Stomach (tissue), 8 donors: ENCODE measurements at regions not wholly inside any gene's neighbourhood (a gene's known extent, or its start where the extent isn't known, plus 50 kb on each side); places are given as distances from the start of the nearest gene placed in this dataset.
"Not testable (repeated sequence)": the region's sequence is repeated elsewhere in the genome, so short reads cannot be mapped to it uniquely, and the experiment has no call there.

Experiments
- DNase-seq, 2 donors: peaks; one replicate each; pipeline versions ENCODE4 v3.0.0 to v3.0.0-alpha.2; 2013 to 2019
- H3K27ac ChIP-seq, 5 donors: fragments of 200-600 bp in 4 of 5; sonication (generic) in 4 of 5; one replicate each; pipeline ENCODE4 v1.5.1; 2013 to 2019; ENCODE audit warnings: mild to moderate bottlenecking in 1 of 5, moderate library complexity in 1 of 5
- H3K27me3 ChIP-seq, 3 donors: fragments of 200-600 bp; sonication (generic); one replicate each; pipeline ENCODE4 v1.5.1; 2017 to 2019; ENCODE audit warnings: mixed run types in 1 of 3
- H3K36me3 ChIP-seq, 4 donors: fragments of 200-600 bp; sonication (generic); 1 replicate in 3 of 4; 2 replicates in 1 of 4; pipeline ENCODE4 v1.5.1; 2016 to 2019
- H3K4me1 ChIP-seq, 4 donors: fragments of 200-600 bp; sonication (generic); one replicate each; pipeline ENCODE4 v1.5.1; 2016 to 2019
- H3K4me3 ChIP-seq, 4 donors: fragments of 200-600 bp; sonication (generic) in 3 of 4; one replicate each; pipeline ENCODE4 v1.5.1; 2016 to 2019; ENCODE audit warnings: mild to moderate bottlenecking in 1 of 4
- H3K9me3 ChIP-seq, 4 donors: fragments of 200-600 bp; sonication (generic); one replicate each; pipeline ENCODE4 v1.5.1; 2016 to 2019
- CTCF ChIP-seq, 7 experiments: fragments of 450-650 bp in 4 of 7; fragments of 200-600 bp in 3 of 7; sonication (generic) in 3 of 7; IDR thresholded peaks; one replicate each; pipeline ENCODE4 v1.5.1; 2016 to 2019; ENCODE audit warnings: antibody characterized with exemption in 7 of 7, control low read depth in 2 of 7, mild to moderate bottlenecking in 1 of 7
- EP300 ChIP-seq: sonication (generic); formaldehyde crosslinking; IDR thresholded peaks from one replicate; pipeline ENCODE4 v1.6.1; 2017; ENCODE audit warnings: antibody characterized with exemption
- POLR2A ChIP-seq, 4 donors: fragments of 450-650 bp; IDR thresholded peaks; one replicate each; pipeline ENCODE4 v1.6.1; 2016; ENCODE audit warnings: antibody characterized with exemption in 4 of 4, control low read depth in 2 of 4, mild to moderate bottlenecking in 1 of 4, moderate library complexity in 1 of 4
- POLR2AphosphoS5 ChIP-seq, 3 donors: sonication (generic); formaldehyde crosslinking; IDR thresholded peaks; one replicate each; pipeline ENCODE4 v1.6.1; 2016; ENCODE audit warnings: antibody characterized with exemption in 3 of 3
- WGBS, 5 donors: extraction: QIAGEN DNeasy Blood & Tissue Kit in 3 of 5; methylation state at CpG; one replicate each; pipeline versions ENCODE4 v1.1.5 to v1.1.7; 2013 to 2018; 5-methylcytosine and 5-hydroxymethylcytosine counted together
- intact Hi-C: fragments of 100-400 bp; cut with DNase I; formaldehyde crosslinking; loops from one replicate; pipeline ENCODE4 v1.15.1; 2023; ENCODE audit warnings: low total_unique reads
- donor health status: healthy with polysubstance abuse.
- donor health status: Bipolar disorder and iron deficiency.
- donor health status: healthy.

GRCh38 chr16:29146266-29146665 is 161.4 kb downstream of the LAT start:
- intact Hi-C loops, result no loop called here
- Histone ChIP-seq H3K4me1 (peaks cover 0 to 5% (median 0%) of the 10 kb centered on the region in 4 donors), H3K36me3 (peaks cover 0 to 9% (median 2%) of the 10 kb centered on the region in 4 donors), H3K9me3 (no peaks in the 10 kb centered on the region), H3K4me3 (no peak overlapping the region), H3K27ac (no peak overlapping the region), H3K27me3 (no peaks in the 10 kb centered on the region)
- TF ChIP-seq EP300, result no peak
- TF ChIP-seq CTCF (IDR thresholded peaks at IDR 0.05), result no peak
- no peak for TF ChIP-seq POLR2AphosphoS5 (IDR thresholded peaks at IDR 0.05)
- no peak for TF ChIP-seq POLR2A (IDR thresholded peaks at IDR 0.05)
- DNase-seq, result no peak
- 86 to 93% (median 92%) methylated on average over 15 of the region's 15 CpGs for WGBS, 5 donors

DNA sequence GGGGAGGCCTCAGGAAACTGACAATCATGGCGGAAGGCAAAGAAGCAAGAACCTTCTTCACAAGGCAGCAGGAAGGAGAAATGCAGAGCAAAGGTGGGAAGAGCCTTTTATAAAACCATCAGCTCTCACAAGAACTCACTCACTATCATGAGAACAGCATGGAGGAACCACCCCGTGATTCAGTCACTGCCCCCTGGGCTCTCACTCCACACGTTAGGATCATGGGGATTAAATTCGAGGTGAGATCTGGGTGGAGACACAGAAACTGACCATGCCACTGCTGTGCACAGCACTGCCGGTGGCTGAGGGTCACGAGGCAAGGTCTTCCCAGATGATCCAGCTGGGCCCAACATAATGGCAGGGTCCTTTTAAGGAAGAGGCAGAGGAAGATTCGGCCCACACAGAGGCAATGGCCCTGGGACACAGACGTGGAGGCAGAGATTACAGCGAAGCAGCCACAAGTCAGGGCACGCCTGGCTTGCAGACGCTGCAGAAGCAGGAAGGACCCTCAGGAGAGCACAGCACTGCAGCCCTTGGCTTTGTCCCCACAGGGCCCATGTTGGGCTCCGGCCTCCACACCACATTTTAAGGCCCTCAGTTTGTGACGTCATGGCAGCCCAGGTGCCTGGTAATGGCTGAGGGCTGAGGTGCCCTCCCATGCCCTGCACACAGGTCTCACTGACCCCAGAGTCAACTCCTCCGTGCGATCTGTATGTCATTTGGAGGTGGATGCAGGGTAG is 160.8 kb downstream of the LAT start:
- DNase-seq, H3K27ac ChIP-seq, H3K9me3 ChIP-seq, H3K4me1 ChIP-seq, H3K27me3 ChIP-seq, H3K36me3 ChIP-seq, intact Hi-C loops, H3K4me3 ChIP-seq: not testable (repeated sequence)
- WGBS, 5 donors, result 89 to 95% (median 90%) methylated on average over 14 to 15 of the region's 15 CpGs

DNA sequence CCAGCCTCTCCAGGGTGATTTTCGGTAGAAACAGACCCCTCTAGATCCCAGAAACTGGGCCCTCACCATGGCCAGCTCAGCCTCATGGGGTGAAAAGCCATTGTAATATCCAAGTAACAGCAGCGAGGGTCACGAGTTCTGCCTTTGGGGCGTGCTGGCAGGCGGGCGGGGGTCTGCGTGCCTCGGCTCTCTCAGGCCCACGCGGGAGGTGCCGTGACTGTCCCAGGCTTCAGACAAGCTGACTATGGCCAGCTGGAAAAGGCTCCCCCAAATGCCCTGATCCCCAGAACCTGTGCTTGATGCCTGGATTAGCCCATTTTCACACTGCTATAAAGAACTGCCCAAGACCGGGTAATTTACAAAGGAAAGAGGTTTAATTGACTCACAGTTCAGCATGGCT is 160.2 kb downstream of the LAT start:
- WGBS, 5 donors, result 93 to 99% (median 94%) methylated on average over 10 to 12 of the region's 12 CpGs

DNA sequence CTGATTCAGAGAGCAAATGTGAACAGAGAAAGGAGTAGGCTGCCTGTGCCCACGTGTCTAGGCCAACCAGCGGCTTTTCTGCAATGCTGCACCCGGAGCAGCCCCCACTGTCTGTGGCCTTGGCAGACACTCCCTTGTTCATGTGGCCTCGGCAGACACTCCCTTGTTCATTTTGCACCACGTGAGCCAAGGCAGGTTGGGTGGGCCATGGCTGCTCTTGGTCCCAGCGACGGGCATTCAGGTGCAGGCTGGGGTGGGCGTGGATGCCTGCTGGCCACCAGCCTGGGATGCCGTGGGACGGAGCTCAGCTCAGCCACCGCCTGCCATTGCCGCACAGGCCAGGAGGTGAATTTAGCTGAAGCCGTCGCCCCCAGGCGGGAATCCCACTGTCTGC is 159.8 kb downstream of the LAT start:
- DNase-seq, intact Hi-C loops, H3K4me1 ChIP-seq, H3K9me3 ChIP-seq, H3K4me3 ChIP-seq, H3K27me3 ChIP-seq, H3K27ac ChIP-seq, H3K36me3 ChIP-seq: not testable (repeated sequence)
- WGBS, 5 donors, result 73 to 94% (median 86%) methylated on average over 5 to 15 of the region's 15 CpGs

More for the DNA sequence above, 160.2 kb downstream of the LAT start:
- H3K4me1 ChIP-seq, H3K9me3 ChIP-seq, H3K27me3 ChIP-seq, H3K36me3 ChIP-seq, H3K4me3 ChIP-seq, DNase-seq, intact Hi-C loops, H3K27ac ChIP-seq: not testable (repeated sequence)

- H3K4me1 ChIP-seq, H3K27ac ChIP-seq, H3K4me3 ChIP-seq, H3K36me3 ChIP-seq, H3K9me3 ChIP-seq, H3K27me3 ChIP-seq, intact Hi-C loops, DNase-seq: not testable (repeated sequence)
- 85 to 95% (median 92%) methylated on average over 14 to 20 of the region's 23 CpGs for WGBS, 5 donors
These were observed 159.2 kb downstream of the LAT start for GRCh38 chr16:29143739-29144668.

GRCh38 chr16:29142506-29142905 is 157.7 kb downstream of the LAT start:
- H3K4me3 ChIP-seq, DNase-seq, H3K27me3 ChIP-seq, intact Hi-C loops, H3K4me1 ChIP-seq, H3K27ac ChIP-seq, H3K9me3 ChIP-seq, H3K36me3 ChIP-seq: not testable (repeated sequence)
- 80 to 90% (median 87%) methylated on average over 13 to 14 of the region's 14 CpGs for WGBS, 5 donors
